Thymus (tissue), 11 donors: ENCODE measurements at regions not wholly inside any gene's neighbourhood (a gene's known extent, or its start where the extent isn't known, plus 50 kb on each side); places are given as distances from the start of the nearest gene placed in this dataset.

Experiments used
- DNase-seq, 9 donors: peaks; one replicate each; pipeline ENCODE4 v3.0.0-alpha.2; 2013; ENCODE audit warnings: low spot score in 9 of 9, low read depth in 6 of 9, missing footprints in 1 of 9
- H3K27ac ChIP-seq, 2 donors: one replicate each; pipeline ENCODE4 v1.5.1; 2013; ENCODE audit warnings: control low read depth in 1 of 2, low read depth in 1 of 2, low read length in 1 of 2, mild to moderate bottlenecking in 1 of 2, moderate library complexity in 1 of 2
- H3K27me3 ChIP-seq, 2 donors: one replicate each; pipeline ENCODE4 v1.5.1; 2013; ENCODE audit warnings: low read length in 1 of 2; ENCODE audit not compliant: control insufficient read depth in 2 of 2, insufficient read depth in 1 of 2
- H3K36me3 ChIP-seq, 2 donors: one replicate each; pipeline ENCODE4 v1.5.1; 2013; ENCODE audit warnings: low read length in 1 of 2, mild to moderate bottlenecking in 1 of 2, moderate library complexity in 1 of 2; ENCODE audit not compliant: control insufficient read depth in 2 of 2, insufficient read depth in 2 of 2
- H3K4me1 ChIP-seq, 2 donors: one replicate each; pipeline ENCODE4 v1.5.1; 2013; ENCODE audit warnings: low read length in 2 of 2; ENCODE audit not compliant: control insufficient read depth in 2 of 2, insufficient read depth in 2 of 2
- H3K4me3 ChIP-seq, 2 donors: one replicate each; pipeline ENCODE4 v1.5.1; 2013; ENCODE audit warnings: low read length in 2 of 2, control low read depth in 1 of 2, mild to moderate bottlenecking in 1 of 2
- H3K9me3 ChIP-seq, 2 donors: one replicate each; pipeline ENCODE4 v1.5.1; 2013; ENCODE audit warnings: low read length in 1 of 2, mild to moderate bottlenecking in 1 of 2; ENCODE audit not compliant: control insufficient read depth in 2 of 2, insufficient read depth in 1 of 2
- WGBS: extraction: QIAGEN DNeasy Blood & Tissue Kit; methylation state at CpG from one replicate; pipeline ENCODE4 v1.1.7; 2013; 5-methylcytosine and 5-hydroxymethylcytosine counted together
- donor health status: healthy.

GRCh38 chr6:14455427-14455826 is 337.9 kb downstream of the CD83 start:
- no peak for DNase-seq
- Histone ChIP-seq H3K9me3 (no peaks in the 10 kb centered on the region), H3K36me3 (peaks cover 0 to 3% of the 10 kb centered on the region in 2 donors), H3K4me1 (peaks cover 50 to 73% of the 10 kb centered on the region in 2 donors), H3K4me3 (no peak overlapping the region), H3K27me3 (no peaks in the 10 kb centered on the region), H3K27ac (no peak overlapping the region)
- 73% methylated on average over 3 of the region's 3 CpGs for WGBS

DNA sequence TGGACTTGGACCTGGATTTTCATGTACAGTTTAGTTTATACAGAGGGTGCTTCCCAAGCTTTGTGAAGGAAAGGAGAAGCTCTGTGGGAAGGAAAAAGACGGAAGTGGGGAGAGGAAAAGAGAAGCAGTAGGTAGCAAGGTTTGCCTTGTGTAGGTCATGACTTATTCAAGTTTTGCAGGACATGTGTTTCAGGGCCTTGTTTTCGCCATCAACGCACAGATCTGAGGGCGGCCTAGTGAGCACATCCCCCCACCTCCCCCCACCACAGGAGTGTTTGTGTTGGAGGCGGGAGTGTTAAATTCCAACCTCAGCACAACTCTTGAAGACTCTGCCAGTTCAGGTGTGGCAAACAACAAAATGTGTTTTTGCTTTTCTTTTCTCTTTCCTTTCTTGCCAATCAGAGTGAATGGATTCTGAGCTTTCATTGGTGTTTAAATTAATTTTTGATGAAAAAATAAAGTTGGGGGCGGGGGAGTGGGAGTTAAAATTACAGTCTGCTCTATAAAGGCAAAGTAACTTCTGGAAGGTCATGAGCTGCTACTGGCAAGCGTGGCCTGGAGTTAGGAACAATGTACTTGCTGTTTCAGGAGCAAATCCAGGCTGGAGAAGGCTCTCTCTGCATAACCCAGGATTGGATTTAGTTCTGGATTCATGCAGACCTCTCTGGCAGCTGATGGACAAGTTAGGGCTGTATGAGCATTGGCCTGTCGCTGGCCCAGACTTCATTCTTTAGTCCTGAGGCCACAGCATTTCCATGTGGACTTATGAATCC is 338.5 kb downstream of the CD83 start:
- WGBS, result 93% methylated on average over 8 of the region's 8 CpGs
- no peak for DNase-seq
- peaks cover 47 to 73% of the 10 kb centered on the region in 2 donors for H3K4me1 ChIP-seq

GRCh38 chr6:14456941-14457340 is 339.4 kb downstream of the CD83 start:
- WGBS, result 100% methylated on average over 1 of the region's 1 CpG
- H3K4me1 ChIP-seq, result peaks cover 38 to 65% of the 10 kb centered on the region in 2 donors
- H3K27me3 ChIP-seq, result no peaks in the 10 kb centered on the region
- DNase-seq, result no peak
- H3K36me3 ChIP-seq, result peaks cover 0 to 9% of the 10 kb centered on the region in 2 donors
- H3K9me3 ChIP-seq, result no peaks in the 10 kb centered on the region
- H3K4me3 ChIP-seq, result no peak overlapping the region
- H3K27ac ChIP-seq, result no peak overlapping the region

More for the DNA sequence above, 338.5 kb downstream of the CD83 start:
- Histone ChIP-seq H3K27me3 (no peaks in the 10 kb centered on the region), H3K36me3 (peaks cover 0 to 8% of the 10 kb centered on the region in 2 donors), H3K9me3 (no peaks in the 10 kb centered on the region), H3K4me3 (no peak overlapping the region), H3K27ac (no peak overlapping the region)

DNA sequence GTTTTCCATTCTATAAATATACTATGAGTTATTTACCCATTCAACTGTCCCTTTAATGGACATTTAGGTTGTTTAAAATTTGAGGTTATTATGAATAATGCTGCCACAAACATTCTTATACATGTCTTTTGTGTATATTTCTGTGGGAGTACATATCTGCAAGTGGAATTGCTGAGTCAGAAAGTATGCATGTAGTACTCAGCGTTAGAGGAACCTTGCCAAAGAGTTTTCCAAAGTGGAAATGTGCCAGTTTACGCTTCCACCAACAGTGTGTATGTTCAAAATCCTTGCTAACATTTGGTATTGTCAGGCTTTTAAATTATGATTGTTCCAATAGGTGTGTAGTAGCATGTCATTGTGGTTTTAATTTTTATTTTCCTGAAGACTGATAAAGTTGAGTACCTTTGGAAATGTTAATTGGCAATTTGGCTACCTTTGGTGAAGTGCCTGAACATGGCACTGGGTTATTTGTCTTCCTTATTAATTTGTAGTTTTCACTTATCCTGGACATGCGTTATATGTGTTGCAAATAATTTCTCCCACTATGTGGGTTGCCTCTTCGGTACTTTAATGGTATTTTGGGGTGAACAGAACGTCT is 341.2 kb downstream of the CD83 start:
- Histone ChIP-seq H3K27ac (no peak overlapping the region), H3K9me3 (no peaks in the 10 kb centered on the region), H3K4me1 (peaks cover 27 to 50% of the 10 kb centered on the region in 2 donors), H3K4me3 (no peak overlapping the region), H3K27me3 (no peaks in the 10 kb centered on the region), H3K36me3 (peaks cover 0 to 9% of the 10 kb centered on the region in 2 donors)
- WGBS, result 90% methylated on average over 5 of the region's 5 CpGs
- no peak for DNase-seq

DNA sequence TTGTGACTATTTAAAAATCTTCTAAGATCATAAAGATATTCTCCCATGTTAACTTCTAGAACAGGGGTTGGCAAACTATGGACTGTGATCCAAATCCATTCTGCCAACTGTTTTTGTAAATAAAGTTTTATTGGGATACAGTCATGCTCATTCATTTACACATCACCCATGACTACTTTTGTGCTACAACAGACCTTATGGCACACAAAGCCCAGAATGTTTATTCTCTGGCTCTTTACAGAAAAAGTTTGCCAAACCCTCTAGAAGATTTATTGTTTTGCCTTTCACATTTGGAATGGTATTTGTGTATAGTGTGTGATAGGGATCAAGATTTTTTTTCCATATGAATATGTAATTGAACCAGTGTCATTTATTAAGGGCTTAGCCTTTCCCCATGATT is 341.7 kb downstream of the CD83 start:
- Histone ChIP-seq H3K27ac (no peak overlapping the region), H3K4me3 (no peak overlapping the region), H3K36me3 (peaks cover 0 to 9% of the 10 kb centered on the region in 2 donors), H3K4me1 (peaks cover 21 to 50% of the 10 kb centered on the region in 2 donors), H3K27me3 (no peaks in the 10 kb centered on the region), H3K9me3 (peaks cover 0 to 5% of the 10 kb centered on the region in 2 donors)
- no peak for DNase-seq

- no peak for DNase-seq
- Histone ChIP-seq H3K27ac (no peak overlapping the region), H3K36me3 (peaks cover 0 to 6% of the 10 kb centered on the region in 2 donors), H3K4me3 (no peak overlapping the region), H3K27me3 (no peaks in the 10 kb centered on the region), H3K4me1 (peaks cover 9 to 45% of the 10 kb centered on the region in 2 donors), H3K9me3 (peaks cover 1 to 7% of the 10 kb centered on the region in 2 donors)
Measured at GRCh38 chr6:14460556-14460955, 343.0 kb downstream of the CD83 start.

DNA sequence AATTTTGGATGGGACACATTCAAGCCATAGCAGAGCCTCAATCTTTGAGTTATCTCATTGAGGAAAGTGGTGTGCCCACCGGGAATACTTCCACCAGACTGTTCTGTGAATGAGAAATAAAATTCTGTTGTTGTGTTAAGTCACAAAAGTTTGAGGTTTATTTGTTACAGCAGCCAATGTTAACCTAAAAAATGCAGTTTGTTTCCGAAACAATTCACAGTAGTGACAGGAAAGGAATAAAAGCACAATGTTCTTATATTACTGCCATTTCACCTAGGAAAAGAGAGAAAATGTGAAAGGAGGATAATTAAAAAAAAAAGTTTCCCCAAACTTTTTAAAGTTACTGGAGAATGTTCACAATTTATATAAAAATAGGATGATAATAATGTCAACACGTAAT is 344.6 kb downstream of the CD83 start:
- no peak for DNase-seq
- no peaks in the 10 kb centered on the region for H3K27me3 ChIP-seq
- H3K27ac ChIP-seq, result no peak overlapping the region
- H3K4me1 ChIP-seq, result peaks cover 0 to 30% of the 10 kb centered on the region in 2 donors
- H3K36me3 ChIP-seq, result peaks cover 0 to 6% of the 10 kb centered on the region in 2 donors
- no peak overlapping the region for H3K4me3 ChIP-seq
- H3K9me3 ChIP-seq, result peaks cover 1 to 7% of the 10 kb centered on the region in 2 donors
- 98% methylated on average over 3 of the region's 3 CpGs for WGBS

DNA sequence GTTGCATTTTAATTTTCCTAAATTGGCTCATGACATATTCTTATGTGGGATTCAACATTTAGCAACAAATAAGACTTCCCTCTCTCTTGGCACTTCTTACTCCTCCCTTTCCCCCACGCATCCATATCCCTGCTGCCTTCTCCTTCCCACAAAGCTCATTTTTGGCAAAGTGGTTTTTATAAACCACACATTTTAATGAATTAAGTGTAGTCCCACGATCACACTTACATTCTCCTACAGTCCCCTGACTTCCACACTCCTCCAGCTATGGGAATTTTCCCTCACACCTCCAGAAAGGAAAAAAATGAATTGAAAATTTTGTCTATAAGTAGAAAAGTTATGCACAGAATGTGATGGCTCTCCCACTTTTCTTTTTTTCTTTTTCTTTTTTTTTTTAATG is 345.0 kb downstream of the CD83 start:
- Histone ChIP-seq H3K27ac (no peak overlapping the region), H3K4me3 (no peak overlapping the region), H3K9me3 (peaks cover 1 to 7% of the 10 kb centered on the region in 2 donors), H3K4me1 (peaks cover 0 to 27% of the 10 kb centered on the region in 2 donors), H3K27me3 (no peaks in the 10 kb centered on the region), H3K36me3 (peaks cover 0 to 6% of the 10 kb centered on the region in 2 donors)
- DNase-seq, result no peak
- WGBS, result 90% methylated on average over 2 of the region's 2 CpGs

DNA sequence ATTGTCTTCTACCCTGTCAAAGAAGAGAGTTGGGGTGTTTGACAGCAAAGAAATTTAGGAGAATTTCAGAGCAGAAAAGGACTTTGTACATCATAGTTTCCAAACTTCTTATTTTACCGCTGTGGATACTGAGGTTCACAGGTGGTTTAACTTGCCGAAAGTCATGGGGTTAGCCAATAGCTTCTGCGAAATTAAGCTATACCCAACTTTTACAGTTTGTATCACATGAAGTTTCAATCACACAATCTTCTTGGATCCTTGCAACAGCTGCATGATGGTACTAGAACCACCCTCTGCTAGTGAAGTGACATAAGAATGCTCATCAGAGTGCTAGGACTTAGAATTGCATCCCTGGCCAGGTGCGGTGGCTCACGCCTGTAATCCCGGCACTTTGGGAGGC is 345.5 kb downstream of the CD83 start:
- no peak for DNase-seq
- no peaks in the 10 kb centered on the region for H3K27me3 ChIP-seq

More for the DNA sequence above, 345.5 kb downstream of the CD83 start:
- Histone ChIP-seq H3K4me1 (peaks cover 0 to 30% of the 10 kb centered on the region in 2 donors), H3K9me3 (peaks cover 1 to 7% of the 10 kb centered on the region in 2 donors), H3K4me3 (no peak overlapping the region), H3K36me3 (peaks cover 0 to 6% of the 10 kb centered on the region in 2 donors), H3K27ac (no peak overlapping the region)
- 97% methylated on average over 6 of the region's 6 CpGs for WGBS
